NT2/D1 (cell line): ENCODE measurements at regions not wholly inside any gene's neighbourhood (a gene's known extent, or its start where the extent isn't known, plus 50 kb on each side); places are given as distances from the start of the nearest gene placed in this dataset.

Source experiments
- DNase-seq: peaks from one replicate; pipeline ENCODE4 v3.0.0-alpha.2; 2011; ENCODE audit warnings: low read depth, low spot score
- H3K27me3 ChIP-seq: 2 replicates; pipeline ENCODE4 v1.6.0; 2011; ENCODE audit warnings: mild to moderate bottlenecking; ENCODE audit not compliant: insufficient read length, insufficient read depth
- H3K36me3 ChIP-seq: 2 replicates; pipeline ENCODE4 v1.6.1; 2011; ENCODE audit warnings: mild to moderate bottlenecking, low read length, mixed read lengths; ENCODE audit not compliant: insufficient read depth, insufficient read length
- H3K4me1 ChIP-seq: 2 replicates; pipeline ENCODE4 v1.5.1; 2011; ENCODE audit not compliant: insufficient read depth, insufficient read length
- H3K4me3 ChIP-seq: 2 replicates; pipeline ENCODE4 v1.5.1; 2011; ENCODE audit warnings: low read depth; ENCODE audit not compliant: insufficient read length
- H3K9ac ChIP-seq: 2 replicates; pipeline ENCODE4 v1.6.0; 2011; ENCODE audit warnings: low read depth; ENCODE audit not compliant: insufficient read length
- H3K9me3 ChIP-seq: 2 replicates; pipeline ENCODE4 v1.5.1; 2011; ENCODE audit warnings: mild to moderate bottlenecking, low read length; ENCODE audit not compliant: insufficient read depth
- SUZ12 ChIP-seq: IDR thresholded peaks from 2 replicates; pipeline ENCODE4 v1.6.1; 2011; ENCODE audit not compliant: insufficient read length, insufficient read depth; ENCODE audit errors: extremely low read depth
- YY1 ChIP-seq: IDR thresholded peaks from 2 replicates; pipeline ENCODE4 v1.6.1; 2011; ENCODE audit not compliant: insufficient read length, insufficient read depth
- ZNF274 ChIP-seq: IDR thresholded peaks from 2 replicates; pipeline ENCODE4 v1.6.1; 2011; ENCODE audit warnings: mild to moderate bottlenecking, low read depth, low read length

DNA sequence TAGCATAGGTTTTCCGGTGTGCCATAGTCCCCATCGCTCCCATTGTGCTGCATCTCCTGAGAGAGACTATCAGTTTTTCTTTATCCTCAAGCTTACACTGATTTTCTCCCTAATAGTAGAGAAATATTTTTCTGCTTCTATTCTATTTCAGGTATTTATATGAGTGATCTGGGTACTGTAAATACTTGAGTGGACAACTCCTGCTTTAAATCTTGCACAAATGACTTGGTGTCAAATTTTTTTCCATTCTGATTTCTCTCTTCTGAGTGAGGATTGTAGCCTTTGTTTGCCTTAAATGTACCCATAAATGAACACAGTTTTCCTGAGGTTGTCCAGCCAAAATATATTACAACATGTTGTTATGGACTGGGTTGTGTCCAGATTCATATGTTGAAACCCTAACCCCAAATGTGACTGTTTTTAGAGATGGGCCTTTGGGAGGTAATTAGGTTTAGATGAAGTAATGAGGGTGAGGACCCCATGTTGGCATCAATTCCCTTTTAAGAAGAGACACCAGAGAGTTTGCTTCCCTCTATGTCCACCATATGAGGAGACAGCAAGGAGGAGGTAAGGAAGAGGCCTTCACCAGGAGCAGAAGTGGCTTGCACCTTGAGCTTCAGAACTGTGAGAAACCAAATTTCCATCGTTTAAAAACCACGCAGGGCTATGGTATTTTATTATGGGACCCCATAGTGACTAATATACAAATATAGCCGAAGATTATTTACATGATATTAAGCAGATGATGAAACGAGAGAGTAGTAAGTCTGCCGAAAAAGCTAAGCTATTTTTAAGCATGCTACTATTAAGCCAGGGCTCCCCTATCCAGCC is 336.4 kb upstream of the MPDZ start:
- Histone ChIP-seq H3K9me3 (no peaks in the 10 kb centered on the region), H3K4me1 (no peaks in the 10 kb centered on the region), H3K36me3 (no peaks in the 10 kb centered on the region), H3K9ac (no peak overlapping the region), H3K27me3 (no peaks in the 10 kb centered on the region), H3K4me3 (no peak overlapping the region)
- TF ChIP-seq YY1 (no peak), ZNF274 (no peak), SUZ12 (no peak)
- no peak for DNase-seq

DNA sequence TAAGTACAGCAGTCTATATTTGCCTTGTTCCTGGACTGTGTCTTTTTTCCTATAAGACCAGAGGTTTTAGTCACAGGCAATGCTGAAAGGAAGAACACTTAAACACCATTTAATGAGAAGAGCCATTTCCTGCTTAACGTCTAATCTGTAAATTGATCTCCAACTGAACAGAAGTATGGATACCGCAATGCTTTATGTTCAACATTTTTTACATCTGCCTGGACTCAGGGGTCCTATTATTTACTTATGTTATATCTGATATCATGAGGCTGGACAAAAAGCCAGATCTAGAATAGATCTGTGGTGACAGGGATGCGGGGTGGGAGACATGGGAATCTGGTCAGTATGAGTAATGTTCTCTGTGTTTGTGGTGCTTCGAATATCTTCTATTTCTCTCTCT is 334.6 kb upstream of the MPDZ start:
- no peaks in the 10 kb centered on the region for H3K9me3 ChIP-seq
- no peaks in the 10 kb centered on the region for H3K4me1 ChIP-seq
- no peak for DNase-seq
- H3K9ac ChIP-seq = no peak overlapping the region
- no peaks in the 10 kb centered on the region for H3K36me3 ChIP-seq
- no peaks in the 10 kb centered on the region for H3K27me3 ChIP-seq
- TF ChIP-seq SUZ12 (no peak), YY1 (no peak), ZNF274 (no peak)
- no peak overlapping the region for H3K4me3 ChIP-seq

DNA sequence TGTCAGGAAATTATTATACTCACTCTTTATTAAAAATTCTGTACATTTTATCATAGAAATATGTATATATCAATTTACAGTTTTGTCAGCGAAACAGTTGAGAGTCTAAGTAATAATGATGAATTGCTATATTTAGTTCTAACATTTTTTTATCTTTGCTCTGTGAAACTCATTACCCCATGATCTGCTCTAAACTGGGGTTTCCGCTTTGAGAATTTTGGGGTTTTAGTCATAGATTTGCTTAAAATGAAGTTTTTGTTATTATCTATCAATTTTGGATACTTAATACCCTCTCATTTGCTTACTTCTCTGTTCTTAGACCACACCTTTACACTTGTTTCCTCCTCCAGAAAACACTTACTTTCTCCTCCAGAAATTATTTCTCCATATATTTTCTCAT is 333.8 kb upstream of the MPDZ start:
- Histone ChIP-seq H3K4me1 (no peaks in the 10 kb centered on the region), H3K9me3 (no peaks in the 10 kb centered on the region), H3K27me3 (no peaks in the 10 kb centered on the region), H3K36me3 (no peaks in the 10 kb centered on the region), H3K4me3 (no peak overlapping the region), H3K9ac (no peak overlapping the region)
- no peak for DNase-seq
- no peak for TF ChIP-seq SUZ12
- no peak for TF ChIP-seq ZNF274
- no peak for TF ChIP-seq YY1

DNA sequence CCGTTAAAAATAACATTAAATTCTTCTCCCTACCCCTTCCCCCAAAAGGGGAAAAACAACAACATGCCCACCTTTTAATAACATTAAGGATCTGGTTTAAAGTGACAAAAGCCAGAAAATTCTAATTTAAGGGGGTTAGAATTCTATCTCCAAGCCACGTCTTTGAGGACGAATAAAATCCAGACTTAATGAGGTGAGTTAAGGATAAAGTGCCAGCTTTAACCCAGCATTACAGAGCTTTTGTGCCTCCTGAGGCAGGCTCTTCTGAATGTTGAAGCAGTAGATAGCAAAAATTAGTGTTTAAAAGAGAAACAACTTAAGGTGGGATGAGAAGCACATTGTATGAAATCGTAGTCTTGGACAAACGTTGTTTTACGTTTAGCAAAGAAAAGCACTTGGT is 329.0 kb upstream of the MPDZ start:
- Histone ChIP-seq H3K27me3 (no peaks in the 10 kb centered on the region), H3K9ac (no peak overlapping the region), H3K9me3 (no peaks in the 10 kb centered on the region), H3K4me1 (no peaks in the 10 kb centered on the region), H3K4me3 (no peak overlapping the region), H3K36me3 (no peaks in the 10 kb centered on the region)
- TF ChIP-seq ZNF274 = no peak
- DNase-seq = no peak

DNA sequence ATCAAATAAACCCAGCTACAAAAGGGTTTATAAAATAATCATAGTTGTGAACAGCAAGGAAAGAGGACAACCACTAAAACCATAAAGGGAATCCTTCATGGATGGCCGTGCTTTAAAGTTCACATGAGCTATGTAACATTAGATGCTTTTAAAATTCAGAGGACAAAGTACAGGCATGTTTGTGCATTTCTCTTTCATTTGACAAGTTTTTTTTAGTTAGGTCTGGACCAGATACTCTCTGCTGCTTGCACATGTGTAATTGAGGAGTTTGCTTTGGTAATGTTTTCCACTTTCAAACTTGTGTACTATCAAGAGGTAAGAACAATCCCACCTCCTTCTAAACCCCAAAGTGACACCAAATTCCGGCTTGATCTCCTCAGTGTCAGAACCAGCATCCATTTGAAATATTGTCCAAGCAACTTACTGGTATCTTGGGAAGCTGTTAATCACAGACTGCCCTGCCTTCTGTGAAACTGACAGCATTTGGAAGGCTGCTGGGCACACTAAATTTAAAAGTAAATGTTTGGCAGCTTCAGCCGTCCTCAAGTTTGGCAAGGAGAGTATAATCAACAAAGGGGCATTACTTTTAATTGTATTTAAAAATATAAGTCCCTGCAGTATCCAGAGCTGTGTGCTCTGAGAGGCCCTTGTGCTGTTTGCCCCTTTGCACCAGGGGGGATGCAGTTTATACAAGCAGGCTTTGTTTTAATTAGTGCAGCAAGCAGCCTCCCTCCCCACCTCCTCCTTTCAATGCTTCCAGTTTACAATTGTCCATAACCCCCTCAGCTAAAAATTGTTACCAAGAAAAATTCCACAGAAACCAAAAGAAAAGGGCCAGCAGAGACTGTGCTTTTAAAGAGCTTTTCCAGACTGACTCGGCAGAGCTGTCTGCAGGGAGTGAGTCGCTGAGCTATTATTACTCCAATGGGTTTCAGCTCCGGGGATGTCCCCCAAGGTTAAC is 328.3 kb upstream of the MPDZ start:
- H3K4me1 ChIP-seq = no peaks in the 10 kb centered on the region
- no peak overlapping the region for H3K4me3 ChIP-seq
- no peaks in the 10 kb centered on the region for H3K27me3 ChIP-seq
- H3K36me3 ChIP-seq = no peaks in the 10 kb centered on the region
- no peaks in the 10 kb centered on the region for H3K9me3 ChIP-seq
- no peak for TF ChIP-seq YY1
- TF ChIP-seq ZNF274 = no peak
- no peak for TF ChIP-seq SUZ12
- no peak for DNase-seq
- no peak overlapping the region for H3K9ac ChIP-seq

DNA sequence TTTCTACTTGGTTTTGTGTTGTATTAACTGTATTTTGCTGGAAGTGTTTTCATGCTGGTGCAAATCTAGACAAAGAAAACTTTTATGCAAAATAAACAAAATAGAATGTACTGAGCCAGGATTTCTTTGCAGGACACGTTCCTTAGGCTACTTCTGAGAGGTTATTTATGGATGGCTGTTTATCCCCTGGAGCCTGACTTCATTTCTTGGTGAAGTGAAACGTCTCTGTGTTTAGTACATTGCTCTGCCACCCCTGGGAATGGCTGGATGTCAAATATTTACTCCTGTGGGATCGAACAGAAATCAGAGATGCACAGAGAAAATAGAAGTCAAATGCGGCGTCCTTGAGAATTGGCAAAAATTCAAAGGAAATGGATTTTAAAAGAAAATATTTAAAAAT is 327.1 kb upstream of the MPDZ start:
- TF ChIP-seq SUZ12 = no peak
- no peak for TF ChIP-seq ZNF274
- Histone ChIP-seq H3K4me1 (no peaks in the 10 kb centered on the region), H3K9me3 (no peaks in the 10 kb centered on the region), H3K27me3 (no peaks in the 10 kb centered on the region), H3K9ac (no peak overlapping the region), H3K36me3 (no peaks in the 10 kb centered on the region), H3K4me3 (no peak overlapping the region)
- no peak for DNase-seq

DNA sequence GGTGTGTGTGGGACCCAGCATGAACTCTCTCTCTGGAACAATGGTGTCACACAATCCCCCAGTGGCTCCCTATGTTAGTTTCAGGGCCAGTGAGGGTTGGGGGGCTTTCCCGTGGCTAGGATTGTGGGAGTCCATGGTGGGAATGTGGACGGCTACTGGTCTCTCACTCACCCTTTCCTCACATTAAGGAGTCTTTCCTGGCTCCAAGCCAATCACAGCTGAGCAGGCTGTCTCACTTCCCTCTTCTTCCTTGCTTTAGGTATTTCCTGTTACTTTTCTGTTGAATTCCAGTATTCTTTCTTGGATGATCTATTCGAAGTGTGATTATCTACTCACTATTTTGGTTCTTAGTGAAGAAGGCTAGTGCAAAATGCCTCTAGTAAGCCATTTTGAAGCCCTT is 324.4 kb upstream of the MPDZ start:
- TF ChIP-seq SUZ12 = no peak
- no peak for TF ChIP-seq YY1
- no peak for TF ChIP-seq ZNF274

More for the DNA sequence above, 324.4 kb upstream of the MPDZ start:
- DNase-seq = no peak
- H3K4me3 ChIP-seq = no peak overlapping the region
- H3K36me3 ChIP-seq = no peaks in the 10 kb centered on the region
- H3K9ac ChIP-seq = no peak overlapping the region
- no peaks in the 10 kb centered on the region for H3K9me3 ChIP-seq
- H3K4me1 ChIP-seq = no peaks in the 10 kb centered on the region
- H3K27me3 ChIP-seq = no peaks in the 10 kb centered on the region
